Skin epidermis (tissue), 12 donors: ENCODE measurements at regions not wholly inside any gene's neighbourhood (a gene's known extent, or its start where the extent isn't known, plus 50 kb on each side); places are given as distances from the start of the nearest gene placed in this dataset.
A peak's percentile ranks its signal among the peaks of the same experiment; 100 is the strongest.

Source experiments
- H3K27ac ChIP-seq, 21 experiments: fragments of 200-600 bp; sonication (generic) in 11 of 21; one replicate each; pipeline ENCODE4 v1.5.0; 2020; ENCODE audit warnings: mild to moderate bottlenecking in 3 of 21, inconsistent platforms in 2 of 21, moderate library complexity in 2 of 21
- H3K4me3 ChIP-seq, 7 experiments: fragments of 200-600 bp; sonication (generic) in 2 of 7; one replicate each; pipeline ENCODE4 v1.5.0; 2020; ENCODE audit warnings: inconsistent platforms in 2 of 7, mild to moderate bottlenecking in 2 of 7, moderate library complexity in 1 of 7

DNA sequence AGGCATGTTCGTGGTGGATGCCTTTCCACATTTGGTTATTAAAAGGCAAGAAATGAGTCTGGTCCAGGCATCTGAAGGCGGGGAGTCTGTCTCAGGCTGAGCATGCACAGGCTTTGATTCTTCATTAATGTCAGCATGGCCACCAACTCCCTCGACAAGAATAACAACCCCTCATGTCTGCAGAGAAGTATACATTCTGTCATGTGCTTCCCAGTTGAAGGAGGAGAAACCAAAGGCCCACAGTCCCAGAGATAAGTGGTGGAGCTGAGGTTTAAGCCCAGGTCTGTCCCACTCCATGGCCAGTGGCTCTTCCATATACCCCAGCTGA is 61.6 kb upstream of the LAPTM5 start:
- H3K27ac ChIP-seq, result no peak overlapping the region
- no peak overlapping the region for H3K4me3 ChIP-seq

DNA sequence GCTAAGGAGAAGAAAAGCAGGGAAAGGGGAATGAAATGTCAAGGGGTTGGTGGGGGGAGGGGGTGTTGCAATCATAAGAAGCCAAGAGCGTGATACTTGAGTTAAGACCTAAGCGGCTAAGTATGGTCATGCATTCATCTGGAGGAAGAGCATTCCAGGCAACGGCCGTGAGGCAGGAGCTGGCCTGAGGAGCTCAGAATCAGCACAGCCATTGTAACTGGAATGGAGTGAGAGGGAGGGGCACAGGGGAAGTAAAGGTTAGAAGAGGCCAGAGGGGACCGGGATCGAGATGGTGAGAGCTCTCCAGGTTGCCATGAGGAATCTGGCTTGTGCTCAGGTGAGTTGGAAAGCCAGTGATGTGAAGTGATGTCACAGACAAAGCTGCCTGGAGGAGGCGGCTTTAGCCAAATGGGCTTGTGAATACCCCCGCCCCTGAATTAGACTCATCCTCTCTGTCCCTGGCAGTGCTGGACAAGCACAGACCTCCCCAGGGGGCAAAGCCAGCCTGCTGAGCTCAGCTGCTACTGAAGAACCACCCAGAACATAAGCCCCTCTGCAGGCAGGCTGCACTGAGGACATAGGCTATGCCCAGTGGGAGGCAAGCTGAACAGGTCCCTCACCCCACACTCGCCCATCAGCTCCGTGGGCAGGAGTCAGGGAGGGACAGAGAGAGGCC is 61.1 kb upstream of the LAPTM5 start:
- Histone ChIP-seq H3K27ac (no peak overlapping the region), H3K4me3 (no peak overlapping the region)

DNA sequence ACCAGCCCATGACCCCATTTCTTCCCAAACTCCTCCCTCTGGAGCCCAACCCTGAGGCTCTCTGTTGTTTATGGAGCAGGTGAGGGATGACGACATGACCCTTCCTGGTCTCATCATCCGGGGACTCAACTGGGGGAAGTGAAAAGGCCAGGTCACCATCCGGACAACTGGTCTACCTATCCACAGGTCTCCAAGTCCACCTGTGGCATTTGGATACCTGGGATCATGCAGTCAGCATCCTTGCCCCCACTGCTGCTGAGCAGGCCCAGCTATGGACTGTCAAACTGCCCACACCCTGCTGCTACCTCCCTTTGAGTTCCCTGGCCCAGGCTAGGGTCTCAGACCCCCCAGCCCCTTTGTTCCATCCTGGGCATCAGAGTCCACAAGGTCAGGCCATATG is 60.0 kb upstream of the LAPTM5 start:
- Histone ChIP-seq H3K27ac (no peak overlapping the region), H3K4me3 (no peak overlapping the region)

DNA sequence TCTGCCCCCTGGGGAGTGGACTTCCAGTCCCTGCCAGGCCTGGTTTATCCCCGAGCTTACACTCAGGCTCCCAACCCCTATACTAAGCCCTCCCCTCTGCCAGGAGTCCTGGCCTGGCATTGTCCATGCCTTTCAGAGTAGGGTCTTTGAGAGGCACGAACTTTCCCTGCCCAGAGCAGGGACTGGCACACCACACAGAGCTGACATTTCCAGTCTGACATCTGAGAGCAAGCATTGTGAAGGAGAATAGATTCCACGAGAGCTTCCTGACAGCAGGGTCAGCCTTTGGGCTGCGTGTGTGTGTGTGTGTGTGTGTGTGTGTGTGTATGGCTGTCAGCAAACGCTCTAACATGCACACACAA is 59.5 kb upstream of the LAPTM5 start:
- Histone ChIP-seq H3K27ac (no peak overlapping the region), H3K4me3 (no peak overlapping the region)

DNA sequence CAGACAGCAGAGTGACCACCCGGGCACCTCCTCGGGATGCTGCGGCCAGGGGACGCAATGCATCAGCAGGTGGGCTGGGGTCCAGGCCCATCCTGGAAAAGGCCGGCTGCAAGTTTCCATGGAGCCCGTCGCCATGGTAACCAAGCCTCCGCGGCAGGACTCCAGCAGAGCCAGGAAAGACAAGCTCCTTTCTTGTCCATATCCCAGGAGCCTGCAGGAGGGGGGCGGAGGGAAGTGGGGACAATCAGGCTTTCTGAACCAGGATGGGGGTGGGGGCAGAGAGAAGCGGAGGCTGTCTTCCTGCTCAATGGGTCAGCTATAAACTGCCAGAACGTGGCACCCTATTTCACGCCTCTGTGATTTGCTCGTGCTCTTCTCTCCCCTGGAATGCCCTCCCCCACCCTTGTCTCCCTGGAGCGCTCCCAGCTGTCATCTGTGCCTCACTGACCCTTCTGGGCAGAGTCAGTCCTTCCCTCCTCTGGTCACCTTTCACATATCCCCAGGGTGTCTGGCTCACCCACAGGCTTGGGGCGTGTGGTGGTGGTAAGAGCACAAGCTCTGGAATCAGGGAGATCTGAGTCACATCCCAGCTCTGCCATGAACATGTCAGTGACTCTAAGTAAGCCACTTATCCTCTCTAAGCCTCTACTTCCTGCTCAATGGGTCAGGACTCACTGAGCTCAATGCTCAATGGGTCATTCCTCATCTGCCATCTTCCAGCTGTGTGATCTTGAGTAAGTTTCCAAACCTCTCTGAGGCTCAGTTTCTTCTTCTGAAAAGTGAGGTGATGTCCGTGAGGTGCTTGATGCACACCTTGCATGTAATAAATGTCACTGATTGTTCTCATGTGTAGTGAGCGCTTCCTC is 58.9 kb upstream of the LAPTM5 start:
- Histone ChIP-seq H3K4me3 (no peak overlapping the region), H3K27ac (no peak overlapping the region)

DNA sequence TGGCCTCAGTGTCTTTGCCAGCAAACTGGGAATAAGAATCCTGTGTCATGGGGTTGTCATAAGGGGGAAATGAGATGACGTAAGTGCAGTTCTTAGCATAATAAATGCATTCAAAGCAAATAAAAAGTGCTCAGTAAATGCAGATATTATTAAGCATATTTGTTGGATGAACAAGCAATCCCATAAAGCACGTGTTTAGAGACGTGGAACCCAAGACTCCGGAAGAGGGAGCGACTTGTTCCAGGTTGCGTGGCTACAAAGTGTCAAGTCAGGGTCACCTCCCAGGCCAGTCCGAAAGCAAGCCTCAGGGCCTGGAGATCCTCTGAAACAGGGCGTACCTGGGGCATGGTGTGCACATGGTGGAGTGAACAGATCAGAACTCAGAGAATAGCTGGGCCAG is 58.0 kb upstream of the LAPTM5 start:
- Histone ChIP-seq H3K27ac (no peak overlapping the region), H3K4me3 (no peak overlapping the region)

DNA sequence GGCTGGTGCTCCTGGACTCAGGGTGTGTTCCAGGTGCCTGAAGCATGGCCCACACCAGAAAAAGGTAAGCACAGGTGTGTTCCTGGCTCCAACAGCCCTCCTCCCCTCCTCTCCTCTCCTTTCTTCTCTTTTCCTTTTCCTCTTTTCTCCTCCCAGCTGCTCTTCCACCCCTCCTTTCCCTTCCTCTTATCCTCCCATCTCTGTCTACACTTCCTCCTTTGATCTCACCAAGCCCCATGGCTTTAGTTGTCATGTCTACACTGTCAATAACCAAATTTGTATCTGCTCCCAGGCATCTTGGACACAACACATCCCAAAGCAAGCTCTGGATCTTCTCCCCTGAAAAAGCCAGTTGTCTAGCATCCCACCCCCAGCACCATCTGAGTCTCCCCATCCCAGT is 56.7 kb upstream of the LAPTM5 start:
- Histone ChIP-seq H3K4me3 (no peak overlapping the region), H3K27ac (no peak overlapping the region)

DNA sequence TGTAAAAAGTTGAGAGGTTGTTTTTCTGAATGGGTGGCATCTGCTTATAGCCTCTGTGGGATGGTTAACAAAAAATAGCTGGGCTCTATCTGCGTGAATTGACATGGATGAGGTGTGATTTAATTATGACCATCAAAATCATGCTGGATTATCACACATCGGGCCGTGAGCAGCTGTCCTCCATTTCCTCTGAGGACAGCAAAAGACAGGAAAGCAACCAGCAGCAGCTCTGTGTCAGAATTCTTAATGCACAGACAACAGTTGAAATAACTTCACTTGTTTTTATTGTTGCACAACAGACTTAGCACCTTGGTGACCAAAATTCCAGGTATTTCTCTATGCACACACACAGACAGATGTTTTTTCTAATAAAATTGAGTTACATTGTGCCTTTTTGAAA is 54.5 kb upstream of the LAPTM5 start:
- H3K27ac ChIP-seq, result no peak overlapping the region
- H3K4me3 ChIP-seq, result no peak overlapping the region

DNA sequence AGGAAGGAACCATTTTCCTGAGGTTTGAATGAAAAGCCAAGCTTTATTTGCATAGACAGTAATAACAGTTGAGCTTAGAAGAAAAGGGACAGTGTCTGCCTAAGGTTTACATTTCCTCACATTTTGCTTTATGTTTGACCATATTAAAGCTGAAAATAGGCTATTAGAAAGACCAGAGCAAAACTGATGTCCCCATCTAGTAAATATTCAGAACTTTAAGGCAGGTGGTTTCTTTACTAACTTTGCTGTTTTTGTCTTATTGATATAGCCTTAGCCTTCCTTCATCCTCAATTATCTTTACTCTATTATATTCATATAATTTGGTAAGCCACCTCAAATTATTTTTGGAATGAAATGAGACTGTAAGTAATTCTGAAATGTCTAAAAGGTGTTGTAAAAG is 53.6 kb upstream of the LAPTM5 start:
- H3K27ac ChIP-seq, result no peak overlapping the region
- no peak overlapping the region for H3K4me3 ChIP-seq

DNA sequence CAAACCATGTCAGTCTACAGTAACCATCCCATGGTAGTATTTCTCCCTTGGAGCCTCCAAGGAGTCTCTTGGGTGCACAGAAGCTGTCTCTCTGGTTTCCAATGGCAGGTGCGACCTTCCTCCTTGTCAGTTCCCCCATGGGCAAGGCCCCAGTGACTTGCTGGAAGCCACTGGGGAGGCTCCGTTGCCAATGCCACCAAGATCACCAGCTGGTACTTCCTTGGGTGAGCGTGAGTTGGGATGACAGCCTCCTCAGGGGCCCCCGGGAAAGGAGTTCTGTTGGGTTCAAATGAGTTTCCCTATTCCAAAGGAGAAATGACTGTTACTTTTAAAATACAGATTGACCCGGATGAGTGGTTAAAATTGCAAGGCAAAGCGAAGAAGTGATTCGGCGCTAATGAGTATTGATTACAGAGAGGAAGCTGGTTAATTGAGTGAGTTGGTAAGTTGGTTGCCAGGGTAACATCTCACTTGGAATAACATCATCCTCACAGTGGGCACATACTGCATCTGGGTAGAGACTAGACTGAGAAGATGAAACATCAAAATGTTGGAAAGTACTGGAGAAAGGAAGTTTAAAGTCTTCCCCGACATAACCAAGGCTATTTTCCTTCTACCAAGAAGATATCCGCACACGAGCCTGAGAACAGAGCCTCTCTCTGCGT is 53.0 kb upstream of the LAPTM5 start:
- no peak overlapping the region for H3K4me3 ChIP-seq
- peak overlapping the region in 2 of 21 experiments; percentile 0 to 37 for H3K27ac ChIP-seq

DNA sequence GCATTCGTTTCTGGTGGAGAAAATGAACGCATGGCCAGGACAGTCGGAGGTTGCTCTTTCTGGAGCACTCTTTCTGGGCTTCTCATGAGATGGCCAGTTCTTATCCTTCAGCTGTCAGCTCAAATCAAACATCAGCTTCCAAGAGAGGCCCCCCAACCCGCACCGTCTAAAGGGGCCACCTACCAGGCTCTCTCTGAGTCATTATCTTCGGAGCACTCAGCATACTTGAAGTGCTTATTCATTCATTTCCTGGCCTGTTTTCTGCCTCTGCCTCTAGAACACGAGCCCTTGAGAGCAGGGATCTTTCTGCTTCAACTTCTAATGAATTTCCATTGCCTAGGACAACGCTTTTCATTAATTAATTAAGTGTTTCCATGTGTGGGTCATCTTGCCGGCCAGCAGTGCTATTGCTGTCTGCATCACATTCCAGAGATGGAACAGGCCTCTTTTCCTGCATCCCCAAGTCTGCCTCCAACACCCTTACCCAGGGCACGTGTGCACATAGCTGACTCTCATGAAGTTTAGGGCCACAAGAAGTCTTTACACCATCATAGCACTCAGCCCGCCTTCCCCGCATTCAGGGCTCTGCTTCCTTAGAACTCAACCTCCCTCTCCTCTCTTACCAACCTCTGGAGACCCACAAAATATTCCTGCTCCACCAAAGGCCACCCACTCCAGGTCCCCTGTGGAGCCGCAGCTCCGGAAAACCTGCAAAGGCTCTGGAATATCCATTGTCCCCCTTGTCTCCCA is 52.1 kb upstream of the LAPTM5 start:
- Histone ChIP-seq H3K27ac (peak overlapping the region in 2 of 21 experiments; percentile 0 to 37), H3K4me3 (no peak overlapping the region)

DNA sequence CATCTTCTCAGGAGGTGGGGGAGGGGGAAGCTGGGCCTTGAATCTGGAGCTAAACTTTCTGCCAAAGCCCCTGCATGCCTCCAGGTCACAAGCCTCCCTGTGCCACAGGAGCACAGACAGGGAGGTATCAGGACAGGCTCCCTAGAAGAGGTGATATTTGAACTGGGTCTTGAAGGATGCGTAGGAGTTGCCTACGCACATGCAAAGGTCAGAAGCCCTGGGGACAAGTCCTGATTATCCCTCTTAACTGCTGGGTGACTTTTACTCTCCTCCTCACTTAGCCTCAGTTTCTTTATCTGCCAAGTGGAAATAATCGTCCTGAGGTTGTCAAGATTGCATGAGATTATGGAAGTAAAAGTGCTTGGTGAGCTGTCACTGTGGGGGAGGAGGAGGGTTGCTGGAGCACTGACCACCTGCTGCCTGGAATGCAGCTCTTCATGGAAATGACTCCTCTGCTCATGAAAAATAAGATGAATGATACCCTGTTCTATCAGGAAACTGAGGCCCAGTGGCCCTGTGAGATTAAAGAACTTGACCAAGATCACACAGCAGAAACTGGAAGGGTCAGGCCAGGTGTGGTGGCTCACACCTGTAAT is 50.6 kb upstream of the LAPTM5 start:
- Histone ChIP-seq H3K4me3 (no peak overlapping the region), H3K27ac (no peak overlapping the region)

DNA sequence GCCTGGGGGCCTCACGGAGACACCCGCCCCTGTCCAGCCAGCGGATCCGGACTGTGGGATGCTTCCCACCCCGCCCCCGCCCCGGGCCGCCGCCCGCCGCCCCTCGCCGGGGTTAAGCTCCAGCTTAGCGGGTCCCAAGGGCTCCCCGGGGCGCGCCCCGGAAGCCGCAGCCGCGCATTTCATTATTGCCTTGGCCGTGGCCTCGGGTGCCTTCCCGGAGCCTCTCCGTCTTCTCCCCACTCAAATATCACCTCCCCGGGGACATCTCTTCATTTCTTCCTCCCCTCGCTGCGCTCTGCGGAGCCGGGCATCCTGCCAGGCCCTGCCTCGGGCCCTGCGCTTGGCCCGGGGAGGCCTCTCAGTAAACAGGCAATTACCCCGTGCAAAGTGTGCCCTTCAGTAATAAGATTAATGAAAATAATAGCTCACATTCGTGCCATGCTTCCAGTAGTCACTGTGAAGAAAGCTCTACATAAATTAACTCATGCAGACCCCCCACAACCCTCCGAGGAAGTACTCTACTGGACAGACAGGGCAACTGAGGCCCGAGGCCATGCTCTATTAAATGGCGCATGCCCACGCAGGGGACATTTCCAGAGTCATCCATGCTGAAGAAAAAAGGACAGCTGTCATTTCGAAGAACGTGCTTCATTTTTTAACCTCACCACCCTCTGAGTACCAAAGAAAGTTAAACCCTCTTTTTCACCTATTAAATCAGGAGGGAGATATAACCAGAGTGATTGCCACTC is 49.9 kb upstream of the LAPTM5 start:
- H3K4me3 ChIP-seq, result no peak overlapping the region
- peak overlapping the region in 1 of 21 experiments; percentile 35 for H3K27ac ChIP-seq
